Endometrium (tissue), 2 donors: ENCODE measurements at regions not wholly inside any gene's neighbourhood (a gene's known extent, or its start where the extent isn't known, plus 50 kb on each side); places are given as distances from the start of the nearest gene placed in this dataset.

Source experiments
- FAIRE-seq: peaks from 2 replicates; lab custom pipeline; 2012; peaks lifted over from hg19 to GRCh38; lab: Jason Lieb, UNC
- donor health status: control.
- donor health status: control.

DNA sequence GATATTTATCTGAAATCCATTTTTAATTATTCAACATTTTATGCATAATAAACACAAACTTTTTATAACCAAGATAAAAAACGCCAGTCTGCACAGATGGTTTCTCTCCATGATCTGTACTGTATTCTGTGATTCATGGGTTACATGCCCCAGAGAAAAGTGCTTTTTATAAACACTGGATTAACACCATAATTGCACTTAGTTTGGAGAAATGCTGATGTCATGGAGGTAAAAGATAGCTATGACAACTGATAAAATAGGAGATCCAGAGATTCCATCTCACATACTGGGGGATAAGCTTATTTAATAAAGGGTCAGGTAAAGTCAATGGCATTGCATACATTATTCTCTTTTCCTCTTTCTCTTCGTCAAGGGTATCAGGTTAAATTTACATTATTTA, 1460.4 kb upstream of the ALCAM start:
- no peak for FAIRE-seq

DNA sequence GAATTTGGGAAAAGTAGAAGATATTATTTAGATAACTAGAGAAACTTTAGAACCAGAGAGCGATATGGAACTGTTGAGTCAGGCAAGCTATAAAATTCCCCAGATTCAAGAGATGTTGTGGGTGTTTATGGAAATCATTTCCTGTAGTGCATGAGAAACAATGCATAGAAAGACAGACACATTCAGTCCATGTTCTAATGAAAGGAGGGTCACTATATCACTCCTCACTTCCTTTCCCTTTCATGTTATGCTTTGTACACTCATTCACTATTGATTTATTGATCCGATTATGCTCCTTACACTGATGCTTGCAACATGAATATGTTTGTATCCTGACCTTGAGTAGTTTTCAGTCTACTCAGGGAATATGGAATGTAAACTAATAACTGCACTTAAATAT, 1459.9 kb upstream of the ALCAM start:
- no peak for FAIRE-seq

DNA sequence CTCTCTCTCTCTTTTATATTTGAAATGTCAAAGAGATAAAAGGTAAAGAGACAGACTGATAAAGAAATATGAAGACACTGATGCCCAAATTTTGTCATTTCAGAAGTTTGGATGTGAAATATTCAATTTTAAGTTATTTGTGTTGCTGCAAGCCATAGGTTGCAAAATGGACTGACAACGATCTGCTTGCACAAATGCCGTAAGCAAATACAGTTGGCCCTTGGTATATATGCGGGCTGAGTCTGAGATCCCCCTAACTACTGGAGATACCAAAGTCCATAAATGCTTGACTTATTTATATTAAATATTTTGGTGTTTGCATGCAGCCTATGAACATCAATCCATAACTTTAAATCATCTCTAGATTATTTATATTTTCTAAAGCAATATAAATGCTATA, 1459.1 kb upstream of the ALCAM start:
- FAIRE-seq: no peak

DNA sequence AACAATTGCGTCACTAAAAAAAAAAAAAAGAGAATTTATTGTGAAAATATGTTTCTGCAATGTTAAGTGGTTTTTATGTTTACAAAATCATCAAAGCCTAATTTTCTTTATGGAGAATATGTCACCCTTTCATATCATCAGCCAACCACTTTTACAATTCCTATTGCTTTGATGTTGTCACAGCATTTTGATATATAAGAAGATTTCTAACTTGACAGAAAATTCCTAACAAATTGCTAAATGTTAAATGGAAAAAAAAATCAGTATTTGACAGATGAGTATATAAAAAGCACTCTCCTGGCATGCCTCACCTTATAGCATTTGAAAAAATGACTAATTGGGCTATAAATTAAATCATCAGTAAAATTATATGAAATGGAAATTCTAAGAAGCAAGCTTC, 1457.3 kb upstream of the ALCAM start:
- no peak for FAIRE-seq

DNA sequence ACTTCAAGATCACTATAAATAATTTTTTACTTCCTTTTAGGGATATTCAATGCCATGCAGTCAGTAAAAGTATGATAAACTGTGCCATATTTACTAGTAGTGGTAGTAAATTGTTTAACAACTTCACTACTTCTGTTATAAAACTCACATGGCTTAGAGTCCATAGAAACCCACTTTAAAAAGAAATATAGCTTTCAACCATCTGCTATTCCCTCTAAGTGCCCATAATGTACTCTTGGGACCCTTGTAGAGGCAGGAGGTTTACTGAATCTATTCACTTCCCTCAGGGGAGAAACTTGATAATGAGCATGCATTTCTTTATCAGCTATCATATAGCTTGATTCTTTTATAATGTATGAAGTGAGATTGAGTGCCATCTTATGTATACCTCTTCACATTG, 1448.4 kb upstream of the ALCAM start:
- FAIRE-seq: no peak

DNA sequence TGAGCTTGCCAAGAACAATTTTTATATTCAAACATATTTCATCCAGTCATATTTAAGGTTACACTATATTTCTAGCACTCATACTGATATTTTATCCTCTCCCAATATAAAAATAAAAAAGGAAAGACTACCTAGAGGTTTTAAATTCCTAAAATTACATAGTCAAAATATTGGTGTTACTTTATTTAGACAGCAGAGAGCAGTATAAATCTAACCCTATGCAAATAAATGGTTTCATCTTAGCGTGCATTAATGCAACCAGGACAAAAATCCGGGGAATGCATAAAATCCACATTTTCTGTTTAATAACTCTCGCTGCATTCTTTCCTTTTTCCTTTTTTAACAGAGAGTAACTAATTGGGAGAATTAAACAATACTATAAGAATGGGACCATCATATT, 1447.4 kb upstream of the ALCAM start:
- no peak for FAIRE-seq

DNA sequence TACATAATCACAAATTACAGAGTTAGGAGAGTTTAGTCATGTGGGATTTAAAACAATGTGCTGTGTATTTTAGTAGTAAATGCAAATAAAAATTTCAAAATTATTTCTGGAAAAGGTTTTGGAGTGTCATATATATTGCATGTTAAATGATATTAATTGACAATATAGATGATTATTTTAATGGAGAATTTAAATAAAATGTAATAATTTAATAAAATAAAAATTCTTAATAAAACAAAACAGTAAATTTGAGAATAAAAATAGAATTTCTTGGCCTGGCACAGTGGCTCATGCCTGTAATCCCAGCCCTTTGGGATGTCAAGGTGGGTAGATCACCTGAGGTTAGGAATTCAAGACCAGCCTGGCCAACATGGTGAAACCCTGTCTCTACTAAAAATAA, 1442.8 kb upstream of the ALCAM start:
- FAIRE-seq: no peak

DNA sequence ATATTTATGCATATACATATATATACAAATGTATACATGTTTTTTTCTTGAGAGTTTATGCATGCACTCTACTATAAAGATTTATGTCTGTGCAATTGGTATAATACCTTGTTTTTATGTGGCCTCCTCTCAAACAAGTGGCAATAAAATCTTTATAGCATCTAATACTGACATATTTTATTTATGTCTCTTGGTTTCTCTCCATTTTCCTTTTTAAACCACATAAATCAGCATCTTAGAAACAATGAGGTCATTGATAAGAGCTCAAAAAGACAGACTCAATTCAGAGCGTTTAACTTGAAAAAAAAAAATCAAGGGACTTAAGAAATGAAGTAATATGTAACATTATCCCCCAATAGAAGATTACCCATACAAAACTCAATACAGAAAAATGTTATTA, 1442.2 kb upstream of the ALCAM start:
- no peak for FAIRE-seq

DNA sequence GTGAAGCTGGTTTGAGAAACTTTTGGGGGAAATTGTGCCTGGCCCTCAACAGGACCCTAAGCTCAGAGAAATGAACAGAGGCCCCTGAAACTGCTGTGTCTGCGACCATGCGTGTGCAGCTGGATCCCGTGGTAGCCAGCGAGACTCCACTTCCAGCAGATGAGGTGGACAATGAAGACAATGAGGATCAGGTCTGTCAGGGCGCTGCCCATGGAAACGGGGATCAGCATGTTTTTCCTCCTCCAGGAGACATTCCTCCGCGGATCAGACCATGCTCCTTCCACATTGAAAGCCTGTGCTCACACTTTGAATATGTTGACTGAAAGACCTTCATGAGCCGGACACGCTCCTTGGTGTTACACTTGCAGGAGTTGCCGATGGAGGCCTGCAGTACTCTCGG, 1439.8 kb upstream of the ALCAM start:
- FAIRE-seq: no peak

DNA sequence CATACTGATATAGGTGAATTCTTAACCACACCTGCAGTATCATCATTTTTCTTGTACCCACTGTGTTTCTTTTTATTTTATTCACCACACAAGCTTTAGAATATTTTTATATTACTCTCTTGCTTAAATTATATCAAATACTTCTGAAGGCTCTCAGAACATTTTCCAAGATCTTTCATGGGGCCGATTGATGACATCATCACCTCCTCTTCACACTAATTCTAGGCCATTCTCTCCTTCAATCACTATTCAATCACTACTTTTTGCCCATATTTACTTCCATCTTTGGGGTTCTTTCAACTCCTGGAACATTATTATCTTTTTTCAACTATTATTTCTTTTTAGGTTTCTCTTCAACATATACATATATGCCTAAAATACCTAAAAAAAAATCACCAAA, 1438.8 kb upstream of the ALCAM start:
- no peak for FAIRE-seq

DNA sequence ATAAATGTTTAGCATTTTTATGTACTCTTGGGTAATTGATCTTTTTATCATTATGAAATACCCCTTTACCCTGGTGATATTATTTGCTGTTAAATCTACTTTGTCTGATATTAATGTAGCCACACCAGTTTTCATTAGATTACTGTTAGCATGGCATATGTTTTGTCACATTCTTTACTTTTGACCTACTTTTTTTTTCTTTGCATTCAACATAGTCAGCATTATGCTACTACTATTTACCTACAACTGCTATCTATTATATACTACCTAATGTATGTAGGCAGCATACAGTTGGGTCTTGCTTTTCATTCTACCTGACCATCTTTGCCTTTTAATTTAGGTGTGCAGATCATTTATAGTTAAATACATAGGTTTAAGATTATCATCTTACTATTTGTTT, 1429.6 kb upstream of the ALCAM start:
- FAIRE-seq: no peak

DNA sequence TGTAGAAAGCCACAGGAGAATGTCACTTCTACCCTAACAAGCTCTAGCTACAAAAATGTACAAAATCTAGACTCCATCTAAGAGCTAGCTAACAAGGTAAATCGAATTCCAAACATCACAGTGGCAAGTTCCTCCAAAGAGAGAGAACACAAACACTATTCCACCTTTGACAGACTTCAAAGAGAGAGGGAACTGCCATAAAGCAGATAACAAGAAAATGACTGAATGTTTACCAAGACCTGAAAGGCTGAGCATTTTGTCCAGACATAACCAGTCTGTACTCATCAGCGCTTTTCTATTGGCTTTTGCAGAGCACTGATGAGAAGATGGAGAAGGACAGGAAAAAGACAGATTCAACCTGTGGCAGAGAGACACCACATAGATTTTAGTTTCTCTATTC, 1419.6 kb upstream of the ALCAM start:
- FAIRE-seq: no peak

DNA sequence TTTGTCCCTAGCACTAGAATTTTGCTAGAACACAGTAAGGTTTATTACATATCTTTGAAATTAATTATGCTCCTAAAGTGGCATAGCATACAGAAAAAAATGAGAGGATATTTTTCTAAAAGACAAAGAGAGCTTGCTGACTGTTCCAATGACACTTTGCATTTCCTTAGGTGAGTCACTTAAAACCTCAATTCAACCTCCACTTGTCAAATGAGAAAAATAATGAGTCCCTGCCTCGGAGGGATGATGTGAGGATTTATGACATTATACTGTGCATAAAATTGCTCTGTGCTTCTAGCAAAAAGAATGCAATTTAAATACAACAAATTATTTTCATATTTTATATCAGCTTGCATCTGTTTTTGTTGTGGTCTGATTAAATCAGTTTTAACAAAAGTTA, 1417.0 kb upstream of the ALCAM start:
- no peak for FAIRE-seq

DNA sequence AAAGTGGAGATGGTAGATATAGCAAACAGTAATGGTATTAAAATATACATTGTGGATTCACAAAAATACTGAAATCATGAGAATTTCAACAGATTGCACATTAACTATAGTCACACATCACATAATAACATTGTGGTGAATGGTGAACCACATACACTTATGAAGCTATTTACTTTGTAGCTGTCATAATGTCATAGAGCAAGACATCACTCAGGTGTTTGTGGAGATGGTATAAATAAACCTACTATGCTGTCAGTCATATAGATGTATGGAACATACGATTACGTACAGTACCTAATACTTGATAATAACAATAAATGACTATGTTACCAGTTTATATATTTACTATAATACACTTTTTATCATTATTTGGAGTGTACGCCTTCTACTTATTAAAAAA, 1416.0 kb upstream of the ALCAM start:
- FAIRE-seq: no peak

DNA sequence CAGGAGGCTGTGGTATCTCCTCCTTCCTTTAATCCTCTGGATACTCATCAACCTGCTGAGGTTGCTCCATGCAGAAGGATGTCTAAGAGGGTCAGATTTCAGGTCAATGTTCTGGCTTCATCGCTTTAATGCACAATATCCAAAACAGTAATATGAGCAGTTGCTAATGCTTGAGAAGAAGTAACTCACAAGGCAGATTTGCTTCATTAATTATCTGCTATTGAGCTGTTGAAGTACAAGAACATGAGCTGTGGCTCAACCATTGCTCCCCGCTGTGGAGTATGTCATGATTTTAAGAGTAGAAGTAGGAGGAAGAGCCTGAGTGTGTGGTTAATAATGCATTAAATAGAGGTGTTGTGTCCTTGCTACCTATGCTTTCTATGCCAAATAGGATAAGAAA, 1412.9 kb upstream of the ALCAM start:
- FAIRE-seq: no peak

DNA sequence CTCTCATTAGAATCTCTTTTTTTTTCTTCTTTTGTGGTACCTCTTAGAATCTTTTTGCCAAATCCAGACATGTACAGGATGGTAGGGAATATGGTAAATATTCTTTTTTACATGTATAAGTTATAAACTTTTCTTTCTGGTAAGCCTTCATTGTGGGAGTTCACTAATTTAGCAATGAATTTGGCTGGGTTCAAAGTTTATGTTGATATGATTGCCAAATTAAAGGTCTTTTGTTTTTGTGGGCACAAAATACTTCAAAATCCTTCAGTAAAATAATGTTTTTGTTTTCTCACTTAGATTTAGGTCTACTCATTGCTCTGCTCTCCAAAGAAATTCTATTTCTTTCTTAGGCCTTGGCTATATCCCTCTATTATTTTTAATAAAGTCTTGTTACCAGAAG, 1405.9 kb upstream of the ALCAM start:
- FAIRE-seq: no peak

DNA sequence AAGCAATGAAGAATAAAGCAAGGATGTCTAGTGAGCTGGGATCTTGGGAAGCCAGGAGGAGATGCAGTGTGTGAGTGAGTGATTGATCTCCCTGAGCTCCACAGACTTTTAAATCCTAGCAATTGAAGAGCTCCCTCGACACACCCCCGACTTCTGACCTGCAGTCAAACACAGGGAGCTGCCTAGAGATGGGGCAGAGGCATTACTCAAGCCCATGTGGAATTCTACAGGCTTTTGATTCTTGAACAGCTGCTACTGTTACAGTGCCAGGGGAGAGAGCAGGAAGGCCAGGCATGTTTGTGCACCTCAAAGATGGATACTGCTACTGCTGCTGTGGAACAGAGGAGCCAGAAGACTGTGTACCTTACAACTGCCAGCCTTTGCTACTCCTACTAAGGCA, 1403.1 kb upstream of the ALCAM start:
- no peak for FAIRE-seq

DNA sequence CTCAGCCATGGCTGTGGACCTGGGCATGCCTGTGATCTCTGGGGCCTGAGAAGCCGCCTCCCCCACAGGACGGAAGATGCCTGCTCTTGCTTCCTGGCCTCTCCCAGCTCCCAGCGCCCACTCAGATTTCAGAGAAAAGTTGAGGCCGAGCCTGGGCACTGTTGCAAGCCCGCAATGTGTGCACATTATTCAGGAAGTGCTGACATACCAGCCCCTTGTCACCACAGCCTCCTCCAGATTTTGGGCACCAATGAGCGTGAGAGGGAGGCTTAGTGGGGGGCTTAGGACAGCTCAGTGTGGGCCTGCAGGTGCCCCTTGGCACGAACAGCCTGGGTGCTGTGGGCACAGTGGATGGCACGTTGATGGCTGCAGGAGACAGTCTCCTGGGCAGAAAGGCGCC, 1400.9 kb upstream of the ALCAM start:
- FAIRE-seq: no peak

DNA sequence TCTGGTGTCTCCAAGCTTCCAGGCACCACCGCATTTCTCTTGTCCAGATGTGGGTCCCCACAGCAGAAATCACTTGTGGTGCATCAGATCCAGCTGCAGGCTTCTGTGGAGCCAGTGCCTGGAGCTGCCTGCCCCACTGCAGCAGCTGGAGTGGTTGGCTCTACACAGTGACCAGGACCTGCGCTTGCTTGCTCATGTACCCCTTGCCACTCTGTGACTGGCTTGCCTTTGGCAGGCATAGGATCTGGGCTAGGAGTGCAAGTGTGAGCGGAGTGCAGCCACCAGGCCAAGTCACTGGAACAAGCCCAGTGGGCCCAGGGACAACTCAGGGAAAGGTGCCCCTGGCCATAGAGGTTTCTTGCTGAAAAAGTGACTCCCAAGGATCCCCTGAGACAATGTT, 1400.0 kb upstream of the ALCAM start:
- no peak for FAIRE-seq

DNA sequence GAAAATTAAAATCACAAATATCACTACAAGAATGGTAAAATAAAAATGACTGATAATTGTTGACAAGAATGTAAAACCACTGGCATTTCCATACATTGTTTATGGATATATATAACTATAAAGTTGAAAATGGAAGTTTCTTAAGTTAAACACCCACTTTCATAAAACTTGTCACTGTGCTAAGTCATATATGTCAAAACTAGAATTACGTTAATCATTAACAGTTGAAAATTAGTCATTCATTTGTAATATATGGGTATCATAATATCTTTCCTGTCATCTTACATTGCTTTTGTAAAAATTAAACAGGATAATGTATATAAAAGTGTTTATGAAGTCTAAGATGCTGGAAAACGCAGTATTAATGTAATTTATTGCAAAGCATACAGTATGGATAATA, 1398.6 kb upstream of the ALCAM start:
- no peak for FAIRE-seq

DNA sequence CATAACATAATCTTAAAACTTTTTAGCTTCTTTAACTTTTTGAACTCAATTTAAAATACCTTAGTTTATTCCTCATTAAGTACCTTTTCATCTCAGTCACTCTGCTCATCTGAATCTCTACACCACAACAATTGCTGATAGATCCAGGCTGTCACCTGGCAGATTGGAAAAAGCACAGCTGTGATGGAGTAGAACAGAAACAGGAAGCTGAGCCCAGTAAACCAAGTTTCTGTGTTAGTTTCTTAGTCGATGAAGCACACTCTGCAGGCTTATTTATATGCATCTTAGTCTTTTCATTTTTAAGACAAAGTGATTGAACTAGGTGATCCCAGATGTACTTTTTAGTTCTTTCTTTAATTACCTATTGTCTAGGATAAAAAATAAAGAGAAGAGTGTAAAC, 1398.0 kb upstream of the ALCAM start:
- FAIRE-seq: no peak

DNA sequence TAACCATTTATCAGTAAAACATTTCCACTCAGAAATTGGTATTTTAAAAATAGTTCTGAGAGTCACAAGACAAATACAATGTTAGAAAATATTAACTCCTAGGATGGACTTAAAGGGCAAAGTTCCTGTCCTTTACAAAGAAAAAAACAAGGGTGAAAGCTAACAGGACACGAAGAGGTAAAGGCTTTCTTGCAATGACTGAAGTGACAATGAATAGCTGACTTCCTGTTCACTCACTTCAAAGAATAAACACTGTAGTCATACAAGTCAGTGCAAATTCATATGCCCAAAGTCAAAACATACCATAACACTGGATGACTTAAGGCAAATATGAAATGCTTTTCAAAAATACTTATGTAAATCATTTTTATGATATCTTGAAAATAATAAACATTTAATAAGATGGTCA, 1389.8 kb upstream of the ALCAM start:
- FAIRE-seq: no peak

DNA sequence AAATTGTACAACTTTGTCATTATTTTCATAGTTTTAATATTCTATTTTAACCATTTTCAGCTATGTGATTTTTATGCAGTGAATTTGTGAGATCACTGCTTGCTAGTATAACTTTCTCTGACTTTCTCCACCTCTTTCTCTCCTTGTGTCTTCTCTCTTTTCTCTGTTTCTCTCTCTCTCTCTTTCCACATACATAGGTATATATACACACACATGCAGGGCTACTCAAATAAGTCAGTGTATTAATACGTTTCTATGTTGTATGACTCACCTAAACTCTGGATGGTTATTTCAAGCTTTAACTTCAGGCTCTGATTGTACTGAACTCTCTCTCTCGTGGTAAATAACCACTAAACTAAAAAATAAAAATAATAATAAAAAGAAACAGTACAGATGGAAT, 1389.3 kb upstream of the ALCAM start:
- no peak for FAIRE-seq

DNA sequence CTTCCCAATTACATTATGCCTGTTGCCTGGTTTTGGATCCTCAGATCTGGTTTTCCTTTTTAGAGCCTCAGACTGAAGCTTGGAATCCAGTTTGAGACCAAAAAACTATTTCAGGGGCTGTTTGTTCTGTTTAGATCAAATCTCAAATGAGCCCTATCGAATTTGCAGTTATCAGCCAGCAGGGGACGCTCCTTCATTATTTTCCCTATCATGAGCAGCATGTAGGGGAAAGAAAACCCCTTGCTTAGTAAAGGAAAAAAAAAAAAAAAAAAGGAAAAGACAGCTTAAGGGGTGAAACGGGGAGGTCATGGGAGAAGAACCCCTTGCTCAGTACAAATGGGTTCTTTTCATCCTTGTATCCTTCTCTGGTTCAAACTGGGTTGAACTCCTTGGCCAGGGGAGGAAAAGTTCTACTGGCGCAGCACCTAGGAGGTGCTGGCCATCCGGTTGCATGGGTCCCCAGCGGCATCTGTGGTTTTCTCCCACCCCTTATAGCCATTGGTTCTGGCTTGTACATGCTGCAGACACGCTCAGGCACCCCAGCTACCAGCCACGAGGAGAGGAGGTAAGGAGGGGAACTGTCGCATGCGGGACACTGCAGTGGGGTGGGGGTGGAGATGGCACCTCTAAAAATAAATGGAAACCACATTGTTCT, 1375.1 kb upstream of the ALCAM start:
- FAIRE-seq: no peak

DNA sequence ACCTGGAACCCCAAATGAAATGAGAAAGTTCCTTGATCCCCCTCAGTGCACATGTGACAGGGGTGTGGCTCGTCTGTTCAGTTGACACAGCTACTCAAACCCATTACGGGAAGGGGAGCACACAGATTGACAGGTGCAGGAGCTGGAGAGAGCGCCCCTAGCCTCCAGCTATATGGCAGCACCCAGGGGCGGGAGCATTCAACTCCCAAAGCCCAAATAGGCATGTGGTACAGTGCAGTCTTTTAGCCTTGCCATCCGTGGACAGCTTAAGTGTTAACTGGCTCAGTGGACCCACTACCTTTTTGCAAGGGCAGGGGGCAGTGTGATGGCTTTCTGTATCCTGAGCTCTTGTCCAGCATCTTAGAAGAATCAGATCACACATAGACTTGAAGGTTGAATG, 1374.2 kb upstream of the ALCAM start:
- FAIRE-seq: no peak
